HEK293 (cell line): ENCODE measurements at regions not wholly inside any gene's neighbourhood (a gene's known extent, or its start where the extent isn't known, plus 50 kb on each side); places are given as distances from the start of the nearest gene placed in this dataset.

Experiments used
- CTCF ChIA-PET: fragments of 350-600 bp; formaldehyde crosslinking; extraction: SDS; loops from one replicate; lab custom pipeline; 2021; ENCODE audit warnings: antibody characterized with exemption; lab: Yijun Ruan, JAX
- POLR2A ChIA-PET: fragments of 300-600 bp; formaldehyde crosslinking; extraction: SDS; loops from one replicate; lab custom pipeline; 2020; ENCODE audit warnings: antibody characterized with exemption, inconsistent platforms; lab: Yijun Ruan, JAX
- H3K27ac ChIP-seq: fragments of 200-500 bp; sonication (Bioruptor generic); 2 replicates; pipeline ENCODE4 v1.5.1; 2014; ENCODE audit warnings: low read depth, low read length, control low read depth, inconsistent platforms; ENCODE audit errors: extremely low read depth
- H3K36me3 ChIP-seq, 2 experiments: fragments of 200-500 bp in 1 of 2; sonication (Bioruptor generic) in 1 of 2; 1 replicate in 1 of 2; 2 replicates in 1 of 2; pipeline ENCODE4 v1.5.1; 2014 to 2017; ENCODE audit warnings: inconsistent platforms in 2 of 2, low read length in 2 of 2; ENCODE audit not compliant: control insufficient read depth in 2 of 2, insufficient read depth in 1 of 2
- H3K4me1 ChIP-seq: fragments of 200-500 bp; sonication (Bioruptor generic); 2 replicates; pipeline ENCODE4 v1.5.1; 2014; ENCODE audit warnings: mild to moderate bottlenecking, low read length, inconsistent platforms; ENCODE audit not compliant: control insufficient read depth, insufficient read depth
- H3K4me3 ChIP-seq: 2 replicates; pipeline ENCODE4 v1.5.1; 2011; ENCODE audit warnings: low read depth, mild to moderate bottlenecking, control low read depth, low read length, moderate library complexity
- H3K9me3 ChIP-seq: fragments of 200-500 bp; sonication (Bioruptor generic); 2 replicates; pipeline ENCODE4 v1.5.1; 2014; ENCODE audit warnings: low read depth, low read length, inconsistent platforms; ENCODE audit not compliant: control insufficient read depth, insufficient read depth
- BCL11A ChIP-seq: fragments of 450-650 bp; formaldehyde crosslinking; IDR thresholded peaks from 2 replicates; pipeline ENCODE4 v1.5.1; 2016; ENCODE audit warnings: low read depth, missing biosample characterization, missing genetic modification characterization
- BCL11B ChIP-seq: fragments of 450-650 bp; formaldehyde crosslinking; IDR thresholded peaks from 2 replicates; pipeline ENCODE4 v1.5.1; 2016; ENCODE audit warnings: low read depth, missing biosample characterization, missing genetic modification characterization
- HOXD13 ChIP-seq: sonication (generic); formaldehyde crosslinking; IDR thresholded peaks from 2 replicates; pipeline ENCODE4 v1.8.0; 2022; ENCODE audit warnings: missing genetic modification reagents, borderline replicate concordance
- PRDM10 ChIP-seq: fragments of 450-650 bp; formaldehyde crosslinking; IDR thresholded peaks from 2 replicates; pipeline ENCODE4 v1.5.1; 2016; ENCODE audit warnings: missing biosample characterization, missing genetic modification characterization
- RBAK ChIP-seq: fragments of 450-650 bp; formaldehyde crosslinking; IDR thresholded peaks from 2 replicates; pipeline ENCODE4 v1.5.1; 2016; ENCODE audit warnings: missing biosample characterization, missing genetic modification characterization
- TCF7L2 ChIP-seq: IDR thresholded peaks from 2 replicates; pipeline ENCODE4 v1.6.1; 2011; ENCODE audit warnings: low read depth, mild to moderate bottlenecking, inconsistent platforms, low read length, moderate library complexity, borderline replicate concordance
- ZBTB8A ChIP-seq: fragments of 450-650 bp; formaldehyde crosslinking; IDR thresholded peaks from 2 replicates; pipeline ENCODE4 v1.5.1; 2016; ENCODE audit warnings: missing biosample characterization, missing genetic modification characterization
- ZFP69B ChIP-seq: fragments of 450-650 bp; formaldehyde crosslinking; IDR thresholded peaks from 2 replicates; pipeline ENCODE4 v1.5.1; 2016; ENCODE audit warnings: missing biosample characterization, missing genetic modification characterization
- ZNF10 ChIP-seq: fragments of 450-650 bp; formaldehyde crosslinking; IDR thresholded peaks from 2 replicates; pipeline ENCODE4 v1.5.1; 2017; ENCODE audit warnings: missing biosample characterization, missing genetic modification characterization
- ZNF132 ChIP-seq: fragments of 450-650 bp; formaldehyde crosslinking; IDR thresholded peaks from 2 replicates; pipeline ENCODE4 v1.5.1; 2017; ENCODE audit warnings: missing biosample characterization, missing genetic modification characterization, borderline replicate concordance
- ZNF214 ChIP-seq: fragments of 450-650 bp; formaldehyde crosslinking; IDR thresholded peaks from 2 replicates; pipeline ENCODE4 v1.5.1; 2017; ENCODE audit warnings: missing biosample characterization, mild to moderate bottlenecking, missing genetic modification characterization, borderline replicate concordance
- ZNF223 ChIP-seq: fragments of 450-650 bp; formaldehyde crosslinking; IDR thresholded peaks from 2 replicates; pipeline ENCODE4 v1.5.1; 2016; ENCODE audit warnings: missing biosample characterization, missing genetic modification characterization
- ZNF335 ChIP-seq: fragments of 450-650 bp; formaldehyde crosslinking; conservative IDR thresholded peaks from 2 replicates; pipeline ENCODE4 v1.5.1; 2016; ENCODE audit warnings: missing biosample characterization, missing genetic modification characterization
- ZNF354C ChIP-seq: fragments of 450-650 bp; formaldehyde crosslinking; IDR thresholded peaks from 2 replicates; pipeline ENCODE4 v1.5.1; 2016; ENCODE audit warnings: missing biosample characterization, missing genetic modification characterization, low read depth, borderline replicate concordance
- ZNF362 ChIP-seq: fragments of 450-650 bp; formaldehyde crosslinking; IDR thresholded peaks from 2 replicates; pipeline ENCODE4 v1.5.1; 2016; ENCODE audit warnings: missing biosample characterization, missing genetic modification characterization
- ZNF366 ChIP-seq: fragments of 450-650 bp; formaldehyde crosslinking; conservative IDR thresholded peaks from 2 replicates; pipeline ENCODE4 v1.5.1; 2016; ENCODE audit warnings: missing biosample characterization, missing genetic modification characterization
- ZNF501 ChIP-seq: fragments of 450-650 bp; formaldehyde crosslinking; IDR thresholded peaks from 2 replicates; pipeline ENCODE4 v1.5.1; 2016; ENCODE audit warnings: missing biosample characterization, missing genetic modification characterization
- ZNF513 ChIP-seq: fragments of 450-650 bp; IDR thresholded peaks from 2 replicates; pipeline ENCODE4 v1.5.1; 2018; ENCODE audit warnings: missing biosample characterization, missing genetic modification characterization
- ZNF521 ChIP-seq: fragments of 450-650 bp; formaldehyde crosslinking; IDR thresholded peaks from 2 replicates; pipeline ENCODE4 v1.5.1; 2017; ENCODE audit warnings: missing biosample characterization, mild to moderate bottlenecking, missing genetic modification characterization
- ZNF664 ChIP-seq: fragments of 450-650 bp; formaldehyde crosslinking; IDR thresholded peaks from 2 replicates; pipeline ENCODE4 v1.5.1; 2016; ENCODE audit warnings: missing biosample characterization, missing genetic modification characterization
- ZNF704 ChIP-seq: fragments of 450-650 bp; formaldehyde crosslinking; IDR thresholded peaks from 2 replicates; pipeline ENCODE4 v1.5.1; 2016; ENCODE audit warnings: missing biosample characterization, missing genetic modification characterization
- ZSCAN5A ChIP-seq: fragments of 450-650 bp; formaldehyde crosslinking; IDR thresholded peaks from 2 replicates; pipeline ENCODE4 v1.5.1; 2016; ENCODE audit warnings: missing biosample characterization, missing genetic modification characterization

GRCh38 chr6:113181164-113181563 lies 676.0 kb upstream of the MARCKS start:
- H3K9me3 ChIP-seq = no peaks in the 10 kb centered on the region
- TF ChIP-seq BCL11A (tag by site-specific recombination) (no peak), ZFP69B (tag by site-specific recombination) (no peak), BCL11B (tag by site-specific recombination) (no peak), ZNF501 (tag by site-specific recombination) (no peak), ZBTB8A (tag by site-specific recombination) (no peak), ZNF223 (tag by site-specific recombination) (no peak), TCF7L2 (no peak), ZNF704 (tag by site-specific recombination) (no peak), ZNF513 (no peak), RBAK (no peak), ZNF354C (tag by site-specific recombination) (no peak), ZNF664 (no peak), ZSCAN5A (tag by site-specific recombination) (no peak), ZNF521 (no peak)
- peaks cover 5% of the 10 kb centered on the region for H3K4me1 ChIP-seq
- H3K27ac ChIP-seq = no peak overlapping the region
- ChIA-PET CTCF (interaction anchor here (0.7 to 1.4 kb wide), 3 partner anchors 59 to 677 kb away, joined by 3 to 4 read pairs (median 3); no protein-coding TSS in a partner anchor), POLR2A (no interaction called here)
- H3K4me3 ChIP-seq = no peak overlapping the region
- H3K36me3 ChIP-seq = no peaks in the 10 kb centered on the region

GRCh38 chr6:113182370-113183141 lies 674.6 kb upstream of the MARCKS start:
- POLR2A ChIA-PET = interaction anchor here (0.7 to 0.9 kb wide), 2 partner anchors 125 to 676 kb away, joined by 3 to 4 read pairs; no protein-coding TSS in a partner anchor
- CTCF ChIA-PET = interaction anchor here (0.5 to 0.8 kb wide), 2 partner anchors 70 to 125 kb away, joined by 3 read pairs; no protein-coding TSS in a partner anchor
- Histone ChIP-seq H3K36me3 (no peaks in the 10 kb centered on the region), H3K4me1 (peaks cover 5% of the 10 kb centered on the region), H3K4me3 (no peak overlapping the region), H3K9me3 (no peaks in the 10 kb centered on the region), H3K27ac (no peak overlapping the region)
- 0 out of 2 replicates have a peak, but pooled peaks have one; percentile 26 for TF ChIP-seq HOXD13 (CRISPR knock-in tag)
- TF ChIP-seq ZNF214 (tag by site-specific recombination) = no peak
- TF ChIP-seq PRDM10 (tag by site-specific recombination) = 0 out of 2 replicates have a peak, but pooled peaks have one; percentile 16
- peak; percentile 53; the same call in 1 of the 2 replicates for TF ChIP-seq ZNF362 (tag by site-specific recombination)
- 0 out of 2 replicates have a peak, but pooled peaks have one; percentile 11 for TF ChIP-seq ZNF366 (tag by site-specific recombination)
- TF ChIP-seq ZNF335 = peak; percentile 63
- TF ChIP-seq ZNF10 (tag by site-specific recombination) = no peak
- no peak for TF ChIP-seq ZNF132 (tag by site-specific recombination)
